ENCODE measurements at regions not wholly inside any gene's neighbourhood (a gene's known extent, or its start where the extent isn't known, plus 50 kb on each side); places are given as distances from the start of the nearest gene placed in this dataset.

DNA sequence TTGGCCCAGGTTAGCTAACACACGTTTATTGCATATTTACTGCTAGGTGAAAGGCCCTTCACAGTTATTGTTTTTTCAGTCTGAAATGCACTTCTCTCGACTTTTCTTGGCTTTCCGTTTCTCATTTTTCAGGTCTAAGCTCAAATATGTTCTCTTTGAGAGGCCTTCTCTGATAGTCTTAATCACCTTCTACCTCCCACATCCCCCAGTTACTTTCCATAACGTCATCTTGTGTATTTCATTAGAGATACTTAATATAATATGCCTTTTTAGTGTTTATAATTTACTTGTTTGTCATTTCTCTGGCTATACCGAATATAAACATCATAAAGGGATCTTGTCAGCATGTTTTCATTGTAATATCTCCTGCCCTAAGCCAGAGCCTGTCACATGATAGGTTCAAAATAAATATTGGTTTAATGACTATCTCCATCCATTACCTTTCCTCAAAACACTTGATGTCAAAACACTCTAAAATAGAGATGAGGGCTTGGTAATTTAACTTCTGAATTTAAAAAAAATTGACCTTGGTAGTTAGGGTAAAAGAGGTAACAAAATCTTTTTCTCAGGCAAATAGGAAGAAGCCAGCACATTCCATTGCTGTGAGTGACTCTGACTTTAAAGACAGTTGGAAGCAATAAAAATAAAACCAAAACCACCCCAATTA lies 168.6 kb upstream of the RFC3 start:
- TF ChIP-seq, protein P1, sequence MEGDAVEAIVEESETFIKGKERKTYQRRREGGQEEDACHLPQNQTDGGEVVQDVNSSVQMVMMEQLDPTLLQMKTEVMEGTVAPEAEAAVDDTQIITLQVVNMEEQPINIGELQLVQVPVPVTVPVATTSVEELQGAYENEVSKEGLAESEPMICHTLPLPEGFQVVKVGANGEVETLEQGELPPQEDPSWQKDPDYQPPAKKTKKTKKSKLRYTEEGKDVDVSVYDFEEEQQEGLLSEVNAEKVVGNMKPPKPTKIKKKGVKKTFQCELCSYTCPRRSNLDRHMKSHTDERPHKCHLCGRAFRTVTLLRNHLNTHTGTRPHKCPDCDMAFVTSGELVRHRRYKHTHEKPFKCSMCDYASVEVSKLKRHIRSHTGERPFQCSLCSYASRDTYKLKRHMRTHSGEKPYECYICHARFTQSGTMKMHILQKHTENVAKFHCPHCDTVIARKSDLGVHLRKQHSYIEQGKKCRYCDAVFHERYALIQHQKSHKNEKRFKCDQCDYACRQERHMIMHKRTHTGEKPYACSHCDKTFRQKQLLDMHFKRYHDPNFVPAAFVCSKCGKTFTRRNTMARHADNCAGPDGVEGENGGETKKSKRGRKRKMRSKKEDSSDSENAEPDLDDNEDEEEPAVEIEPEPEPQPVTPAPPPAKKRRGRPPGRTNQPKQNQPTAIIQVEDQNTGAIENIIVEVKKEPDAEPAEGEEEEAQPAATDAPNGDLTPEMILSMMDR (conservative IDR thresholded peaks at IDR 0.05), result no peak
- no peak for TF ChIP-seq ZFX (IDR thresholded peaks at IDR 0.05)

Measured in C4-2B (cell line).